Progenitor cell of endocrine pancreas (in vitro differentiated cells): ENCODE measurements at regions not wholly inside any gene's neighbourhood (a gene's known extent, or its start where the extent isn't known, plus 50 kb on each side); places are given as distances from the start of the nearest gene placed in this dataset.

Source experiments
- DNase-seq: peaks from one replicate; pipeline ENCODE4 v3.0.0; 2021; ENCODE audit warnings: low spot score; ENCODE audit not compliant: unreplicated experiment
- H3K27ac Mint-ChIP-seq: 2 replicates; pipeline ENCODE4 v1.8.0; 2021; ENCODE audit warnings: mild to moderate bottlenecking, moderate library complexity, mixed read lengths
- H3K27me3 Mint-ChIP-seq: 2 replicates; pipeline ENCODE4 v1.8.0; 2021; ENCODE audit warnings: mixed read lengths
- H3K36me3 Mint-ChIP-seq: 2 replicates; pipeline ENCODE4 v1.8.0; 2022; ENCODE audit warnings: mixed read lengths; ENCODE audit not compliant: insufficient read depth
- H3K4me1 Mint-ChIP-seq: 2 replicates; pipeline ENCODE4 v1.8.0; 2021; ENCODE audit warnings: low read depth, mixed read lengths
- H3K4me3 Mint-ChIP-seq: 2 replicates; pipeline ENCODE4 v1.8.0; 2021; ENCODE audit warnings: low read depth, mild to moderate bottlenecking, moderate library complexity, mixed read lengths
- H3K9me3 Mint-ChIP-seq: 2 replicates; pipeline ENCODE4 v1.8.0; 2021; ENCODE audit warnings: low read depth, mixed read lengths
- CTCF ChIP-seq: fragments of 200-600 bp; sonication (generic); IDR thresholded peaks from one replicate; pipeline ENCODE4 v1.5.0; 2021; ENCODE audit warnings: antibody characterized with exemption, mild to moderate bottlenecking; ENCODE audit not compliant: unreplicated experiment

- no peaks in the 10 kb centered on the region for H3K36me3 Mint-ChIP-seq
- H3K27me3 Mint-ChIP-seq = no peaks in the 10 kb centered on the region
- TF ChIP-seq CTCF = no peak
- no peak for DNase-seq
- peaks cover 6% of the 10 kb centered on the region for H3K9me3 Mint-ChIP-seq
- H3K4me3 Mint-ChIP-seq = no peak overlapping the region
- peaks cover 9% of the 10 kb centered on the region for H3K4me1 Mint-ChIP-seq
- H3K27ac Mint-ChIP-seq = no peak overlapping the region
These were observed 690.6 kb downstream of the EPM2A start for GRCh38 chr6:145044641-145045246.

- H3K27ac Mint-ChIP-seq = no peak overlapping the region
- H3K27me3 Mint-ChIP-seq = no peaks in the 10 kb centered on the region
- peaks cover 6% of the 10 kb centered on the region for H3K9me3 Mint-ChIP-seq
- H3K4me3 Mint-ChIP-seq = no peak overlapping the region
- no peak for TF ChIP-seq CTCF
- no peak for DNase-seq
- peaks cover 9% of the 10 kb centered on the region for H3K4me1 Mint-ChIP-seq
- H3K36me3 Mint-ChIP-seq = no peaks in the 10 kb centered on the region
These were observed 689.7 kb downstream of the EPM2A start for GRCh38 chr6:145045582-145045981.

- H3K27ac Mint-ChIP-seq = no peak overlapping the region
- TF ChIP-seq CTCF = no peak
These were observed 687.4 kb downstream of the EPM2A start for GRCh38 chr6:145047891-145048290.

GRCh38 chr6:145051661-145052060, 683.7 kb downstream of the EPM2A start:
- Mint-ChIP-seq H3K36me3 (no peaks in the 10 kb centered on the region), H3K4me1 (no peaks in the 10 kb centered on the region), H3K4me3 (no peak overlapping the region), H3K9me3 (no peaks in the 10 kb centered on the region), H3K27ac (no peak overlapping the region), H3K27me3 (no peaks in the 10 kb centered on the region)
- no peak for DNase-seq
- no peak for TF ChIP-seq CTCF

More at GRCh38 chr6:145047891-145048290, 687.4 kb downstream of the EPM2A start:
- no peaks in the 10 kb centered on the region for H3K9me3 Mint-ChIP-seq
- no peak overlapping the region for H3K4me3 Mint-ChIP-seq
- peaks cover 9% of the 10 kb centered on the region for H3K4me1 Mint-ChIP-seq
- H3K36me3 Mint-ChIP-seq = no peaks in the 10 kb centered on the region
- no peak for DNase-seq
- no peaks in the 10 kb centered on the region for H3K27me3 Mint-ChIP-seq

GRCh38 chr6:145055567-145055966, 679.8 kb downstream of the EPM2A start:
- no peaks in the 10 kb centered on the region for H3K36me3 Mint-ChIP-seq
- H3K4me3 Mint-ChIP-seq = no peak overlapping the region
- no peaks in the 10 kb centered on the region for H3K27me3 Mint-ChIP-seq
- no peak for DNase-seq
- no peak overlapping the region for H3K27ac Mint-ChIP-seq
- no peaks in the 10 kb centered on the region for H3K4me1 Mint-ChIP-seq
- peaks cover 3% of the 10 kb centered on the region for H3K9me3 Mint-ChIP-seq
- no peak for TF ChIP-seq CTCF
